H9 (cell line): ENCODE measurements at regions not wholly inside any gene's neighbourhood (a gene's known extent, or its start where the extent isn't known, plus 50 kb on each side); places are given as distances from the start of the nearest gene placed in this dataset.

Experiments used
- DNase-seq: peaks from one replicate; pipeline ENCODE4 v3.0.0-alpha.2; 2017
- H2AFZ ChIP-seq: one replicate; pipeline ENCODE4 v1.6.1; 2013; ENCODE audit warnings: mild to moderate bottlenecking, low read length, control low read depth, moderate library complexity
- H2AK5ac ChIP-seq: 2 replicates; pipeline ENCODE4 v1.6.1; 2013; ENCODE audit warnings: low read length, control low read depth, mixed read lengths; ENCODE audit not compliant: insufficient read length
- H2BK120ac ChIP-seq: one replicate; pipeline ENCODE4 v1.6.1; 2013; ENCODE audit warnings: low read depth, mild to moderate bottlenecking, low read length, control low read depth, inconsistent platforms; ENCODE audit not compliant: poor library complexity, severe bottlenecking
- H2BK12ac ChIP-seq: 2 replicates; pipeline ENCODE4 v1.6.1; 2013; ENCODE audit warnings: low read length, control low read depth, mixed read lengths, low read depth; ENCODE audit not compliant: insufficient read length
- H2BK15ac ChIP-seq: 2 replicates; pipeline ENCODE4 v1.6.1; 2013; ENCODE audit warnings: low read depth, low read length, control low read depth
- H2BK20ac ChIP-seq: one replicate; pipeline ENCODE4 v1.6.1; 2013; ENCODE audit warnings: low read depth, mild to moderate bottlenecking, low read length, control low read depth, inconsistent platforms; ENCODE audit not compliant: poor library complexity, severe bottlenecking
- H2BK5ac ChIP-seq: 2 replicates; pipeline ENCODE4 v1.6.1; 2013; ENCODE audit warnings: low read length, control low read depth, mixed read lengths; ENCODE audit not compliant: insufficient read length
- H3K14ac ChIP-seq: 2 replicates; pipeline ENCODE4 v1.6.1; 2013; ENCODE audit warnings: low read length, control low read depth; ENCODE audit not compliant: insufficient read depth
- H3K18ac ChIP-seq: 2 replicates; pipeline ENCODE4 v1.6.1; 2013; ENCODE audit warnings: low read depth, mild to moderate bottlenecking, mixed read lengths, low read length, control low read depth; ENCODE audit not compliant: insufficient read length
- H3K23ac ChIP-seq: 2 replicates; pipeline ENCODE4 v1.6.1; 2013; ENCODE audit warnings: low read length, control low read depth, mixed read lengths, low read depth; ENCODE audit not compliant: insufficient read length
- H3K23me2 ChIP-seq: 2 replicates; pipeline ENCODE4 v1.6.1; 2013; ENCODE audit warnings: low read depth, mild to moderate bottlenecking, mixed read lengths, low read length, control low read depth; ENCODE audit not compliant: insufficient read length, poor library complexity, severe bottlenecking
- H3K27ac ChIP-seq: 2 replicates; pipeline ENCODE4 v1.5.1; 2013; ENCODE audit warnings: low read length, control low read depth, mixed read lengths, low read depth; ENCODE audit not compliant: insufficient read length
- H3K27me3 ChIP-seq: 2 replicates; pipeline ENCODE4 v1.6.1; 2013; ENCODE audit warnings: low read length, control low read depth, inconsistent platforms; ENCODE audit not compliant: insufficient read depth
- H3K4ac ChIP-seq: 2 replicates; pipeline ENCODE4 v1.6.1; 2013; ENCODE audit warnings: low read depth, mild to moderate bottlenecking, control low read depth, inconsistent platforms, low read length, moderate library complexity
- H3K4me1 ChIP-seq: 2 replicates; pipeline ENCODE4 v1.6.1; 2013; ENCODE audit warnings: low read length, control low read depth, inconsistent platforms; ENCODE audit not compliant: insufficient read depth
- H3K4me2 ChIP-seq: 2 replicates; pipeline ENCODE4 v1.6.1; 2013; ENCODE audit warnings: low read length, control low read depth, mixed read lengths; ENCODE audit not compliant: insufficient read length, insufficient read depth
- H3K56ac ChIP-seq: 2 replicates; pipeline ENCODE4 v1.6.1; 2013; ENCODE audit warnings: low read depth, mild to moderate bottlenecking, mixed read lengths, low read length, control low read depth; ENCODE audit not compliant: insufficient read length
- H3K79me1 ChIP-seq: 2 replicates; pipeline ENCODE4 v1.6.1; 2013; ENCODE audit warnings: low read depth, mild to moderate bottlenecking, moderate library complexity, low read length, control low read depth, inconsistent platforms; ENCODE audit not compliant: insufficient read depth, poor library complexity, severe bottlenecking
- H3K79me2 ChIP-seq: 2 replicates; pipeline ENCODE4 v1.6.1; 2013; ENCODE audit warnings: low read length, control low read depth, inconsistent platforms; ENCODE audit not compliant: insufficient read depth
- H3K9ac ChIP-seq: 2 replicates; pipeline ENCODE4 v1.6.1; 2013; ENCODE audit warnings: low read length, control low read depth, mixed read lengths; ENCODE audit not compliant: insufficient read length; ENCODE audit errors: extremely low read depth
- H3K9me3 ChIP-seq: one replicate; pipeline ENCODE4 v1.6.1; 2013; ENCODE audit warnings: low read depth, low read length, inconsistent platforms; ENCODE audit not compliant: control insufficient read depth
- H3T11ph ChIP-seq: one replicate; pipeline ENCODE4 v1.6.1; 2013; ENCODE audit warnings: mild to moderate bottlenecking, low read length, control low read depth, inconsistent platforms
- H4K20me1 ChIP-seq: one replicate; pipeline ENCODE4 v1.6.1; 2013; ENCODE audit not compliant: control insufficient read depth, insufficient read length, insufficient read depth
- H4K5ac ChIP-seq: 2 replicates; pipeline ENCODE4 v1.6.1; 2013; ENCODE audit warnings: low read depth, mild to moderate bottlenecking, mixed read lengths, low read length, control low read depth; ENCODE audit not compliant: insufficient read length
- H4K8ac ChIP-seq: replicated peaks from 2 replicates; pipeline ENCODE4 v1.6.1; 2013; ENCODE audit warnings: low read length, control low read depth, mixed read lengths, low read depth; ENCODE audit not compliant: insufficient read length
- H4K91ac ChIP-seq: 2 replicates; pipeline ENCODE4 v1.6.1; 2013; ENCODE audit warnings: low read depth, mild to moderate bottlenecking, moderate library complexity, mixed read lengths, low read length, control low read depth; ENCODE audit not compliant: insufficient read length
- H3K27ac Mint-ChIP-seq, 3 experiments: 2 replicates in 2 of 3; 3 replicates in 1 of 3; pipeline ENCODE4 v1.8.0; 2020 to 2021; ENCODE audit warnings: mixed read lengths in 3 of 3, mild to moderate bottlenecking in 1 of 3, moderate library complexity in 1 of 3
- H3K27me3 Mint-ChIP-seq: 2 replicates; pipeline ENCODE4 v1.8.0; 2021; ENCODE audit warnings: low read depth, mild to moderate bottlenecking, moderate library complexity, mixed read lengths
- H3K36me3 Mint-ChIP-seq, 3 experiments: 2 replicates in 2 of 3; 3 replicates in 1 of 3; pipeline ENCODE4 v1.8.0; 2020 to 2021; ENCODE audit warnings: low read depth in 3 of 3, mixed read lengths in 3 of 3; ENCODE audit not compliant: insufficient read depth in 1 of 3
- H3K4me1 Mint-ChIP-seq, 2 experiments: 2 replicates each; pipeline ENCODE4 v1.8.0; 2020; ENCODE audit warnings: mixed read lengths in 2 of 2
- H3K4me3 Mint-ChIP-seq, 2 experiments: 2 replicates in 1 of 2; 3 replicates in 1 of 2; pipeline ENCODE4 v1.8.0; 2020 to 2021; ENCODE audit warnings: mild to moderate bottlenecking in 2 of 2, mixed read lengths in 2 of 2, moderate library complexity in 1 of 2
- H3K9me3 Mint-ChIP-seq, 2 experiments: 2 replicates in 1 of 2; 3 replicates in 1 of 2; pipeline ENCODE4 v1.8.0; 2020; ENCODE audit warnings: mild to moderate bottlenecking in 2 of 2, mixed read lengths in 2 of 2, moderate library complexity in 1 of 2
- WGBS: extraction: QIAGEN DNeasy Blood & Tissue Kit; methylation state at CpG from one replicate; pipeline ENCODE4 v1.1.7; 2013; ENCODE audit warnings: missing lambda C conversion rate, low lambda C conversion rate, mixed read lengths; ENCODE audit not compliant: insufficient read length; ENCODE audit errors: extremely low coverage; 5-methylcytosine and 5-hydroxymethylcytosine counted together
- TF ChIP-seq, protein P1 (sequence below): fragments of 200-600 bp; sonication (generic); conservative IDR thresholded peaks from 3 replicates; pipeline ENCODE4 v1.8.0; 2021; ENCODE audit warnings: antibody characterized with exemption, mild to moderate bottlenecking

DNA sequence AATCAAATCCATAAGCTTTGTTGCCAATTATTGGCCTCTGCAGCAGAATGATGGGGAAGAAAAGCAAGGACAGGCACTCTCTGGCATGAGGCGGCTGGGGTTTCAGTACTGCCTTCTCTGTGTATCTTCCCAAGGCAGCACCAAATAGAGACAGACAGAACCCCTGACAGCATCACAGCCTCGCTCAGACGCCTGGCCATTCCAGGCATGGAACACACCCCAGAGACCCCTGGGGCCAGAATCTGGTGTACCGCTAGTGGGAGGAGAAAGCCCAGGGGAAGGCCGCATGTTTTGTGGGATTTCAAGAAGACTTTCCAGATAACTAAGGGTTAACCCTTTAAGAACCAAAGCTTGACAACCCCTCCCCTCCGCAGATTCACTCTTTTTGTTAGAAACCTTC lies 282.1 kb downstream of the EN1 start:
- no peaks in the 10 kb centered on the region for H3K27me3 ChIP-seq
- no peak for DNase-seq
- H2BK5ac ChIP-seq = no peak overlapping the region
- H2BK20ac ChIP-seq = no peak overlapping the region
- H3K27ac ChIP-seq = no peak overlapping the region
- H3K9ac ChIP-seq = no peak overlapping the region
- no peak overlapping the region for H2BK15ac ChIP-seq
- H2BK12ac ChIP-seq = no peak overlapping the region
- Mint-ChIP-seq H3K27me3 (peaks cover 5% of the 10 kb centered on the region), H3K4me3 (no peak overlapping the region), H3K36me3 (no peaks in the 10 kb centered on the region; a peak in 1 of 7 replicates), H3K4me1 (peaks cover 9 to 18% of the 10 kb centered on the region in 2 experiments), H3K27ac (no peak overlapping the region), H3K9me3 (no peaks in the 10 kb centered on the region; a peak in 1 of 5 replicates)
- H3K79me1 ChIP-seq = no peaks in the 10 kb centered on the region
- no peak overlapping the region for H2AFZ ChIP-seq
- no peak overlapping the region for H3K56ac ChIP-seq
- H3K9me3 ChIP-seq = no peaks in the 10 kb centered on the region
- H2AK5ac ChIP-seq = no peak overlapping the region
- no peak overlapping the region for H4K91ac ChIP-seq
- TF ChIP-seq, protein P1, sequence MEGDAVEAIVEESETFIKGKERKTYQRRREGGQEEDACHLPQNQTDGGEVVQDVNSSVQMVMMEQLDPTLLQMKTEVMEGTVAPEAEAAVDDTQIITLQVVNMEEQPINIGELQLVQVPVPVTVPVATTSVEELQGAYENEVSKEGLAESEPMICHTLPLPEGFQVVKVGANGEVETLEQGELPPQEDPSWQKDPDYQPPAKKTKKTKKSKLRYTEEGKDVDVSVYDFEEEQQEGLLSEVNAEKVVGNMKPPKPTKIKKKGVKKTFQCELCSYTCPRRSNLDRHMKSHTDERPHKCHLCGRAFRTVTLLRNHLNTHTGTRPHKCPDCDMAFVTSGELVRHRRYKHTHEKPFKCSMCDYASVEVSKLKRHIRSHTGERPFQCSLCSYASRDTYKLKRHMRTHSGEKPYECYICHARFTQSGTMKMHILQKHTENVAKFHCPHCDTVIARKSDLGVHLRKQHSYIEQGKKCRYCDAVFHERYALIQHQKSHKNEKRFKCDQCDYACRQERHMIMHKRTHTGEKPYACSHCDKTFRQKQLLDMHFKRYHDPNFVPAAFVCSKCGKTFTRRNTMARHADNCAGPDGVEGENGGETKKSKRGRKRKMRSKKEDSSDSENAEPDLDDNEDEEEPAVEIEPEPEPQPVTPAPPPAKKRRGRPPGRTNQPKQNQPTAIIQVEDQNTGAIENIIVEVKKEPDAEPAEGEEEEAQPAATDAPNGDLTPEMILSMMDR = no peak
- no peak overlapping the region for H4K8ac ChIP-seq
- H3K4ac ChIP-seq = no peak overlapping the region
- H3K79me2 ChIP-seq = no peaks in the 10 kb centered on the region
- no peak overlapping the region for H3T11ph ChIP-seq
- H3K18ac ChIP-seq = no peak overlapping the region
- H3K23ac ChIP-seq = no peak overlapping the region
- H4K5ac ChIP-seq = no peak overlapping the region
- H4K20me1 ChIP-seq = no peaks in the 10 kb centered on the region
- H3K14ac ChIP-seq = no peak overlapping the region
- H3K4me2 ChIP-seq = no peak overlapping the region
- WGBS = no CpG with 5 or more reads among the region's 6 CpGs
- H3K23me2 ChIP-seq = no peaks in the 10 kb centered on the region
- H2BK120ac ChIP-seq = no peak overlapping the region
- no peaks in the 10 kb centered on the region for H3K4me1 ChIP-seq
